Hepatocyte (in vitro differentiated cells): ENCODE measurements at regions not wholly inside any gene's neighbourhood (a gene's known extent, or its start where the extent isn't known, plus 50 kb on each side); places are given as distances from the start of the nearest gene placed in this dataset.

ENCODE experiments used
- DNase-seq: peaks from one replicate; pipeline ENCODE4 v3.0.0-alpha.2; 2016; ENCODE audit warnings: low spot score
- H2AFZ ChIP-seq: fragments of 200-600 bp; sonication (generic); 2 replicates; pipeline ENCODE4 v1.6.0; 2016; ENCODE audit warnings: antibody characterized with exemption, mild to moderate bottlenecking
- H3K27ac ChIP-seq: fragments of 200-600 bp; sonication (generic); 2 replicates; pipeline ENCODE4 v1.5.1; 2016; ENCODE audit warnings: mild to moderate bottlenecking
- H3K27me3 ChIP-seq: fragments of 200-600 bp; sonication (generic); 2 replicates; pipeline ENCODE4 v1.6.1; 2016
- H3K36me3 ChIP-seq: fragments of 200-600 bp; sonication (generic); replicated peaks from 2 replicates; pipeline ENCODE4 v1.5.1; 2016; ENCODE audit warnings: low read depth; ENCODE audit not compliant: insufficient read depth
- H3K4me1 ChIP-seq: fragments of 200-600 bp; sonication (generic); 2 replicates; pipeline ENCODE4 v1.5.1; 2016; ENCODE audit warnings: mild to moderate bottlenecking, moderate library complexity; ENCODE audit not compliant: insufficient read depth
- H3K4me2 ChIP-seq: fragments of 200-600 bp; sonication (generic); 2 replicates; pipeline ENCODE4 v1.6.0; 2016
- H3K4me3 ChIP-seq: fragments of 200-600 bp; sonication (generic); 2 replicates; pipeline ENCODE4 v1.5.1; 2016; ENCODE audit warnings: mild to moderate bottlenecking
- H3K79me2 ChIP-seq: fragments of 200-600 bp; sonication (generic); 2 replicates; pipeline ENCODE4 v1.6.0; 2017; ENCODE audit warnings: mild to moderate bottlenecking
- H3K9me2 ChIP-seq: fragments of 200-600 bp; sonication (generic); replicated peaks from 2 replicates; pipeline ENCODE4 v1.6.0; 2017; ENCODE audit warnings: mild to moderate bottlenecking; ENCODE audit not compliant: insufficient read depth
- H3K9me3 ChIP-seq: fragments of 200-600 bp; sonication (generic); 2 replicates; pipeline ENCODE4 v1.5.1; 2016; ENCODE audit warnings: low read depth, mild to moderate bottlenecking
- H4K20me1 ChIP-seq: fragments of 200-600 bp; sonication (generic); 2 replicates; pipeline ENCODE4 v1.6.0; 2016; ENCODE audit warnings: mild to moderate bottlenecking; ENCODE audit not compliant: insufficient read depth, poor library complexity, severe bottlenecking
- EZH2 ChIP-seq: fragments of 200-600 bp; sonication (generic); IDR thresholded peaks from 2 replicates; pipeline ENCODE4 v1.6.1; 2016; ENCODE audit warnings: antibody characterized with exemption, mild to moderate bottlenecking, borderline replicate concordance
- EZH2phosphoT487 ChIP-seq: fragments of 200-600 bp; sonication (generic); IDR thresholded peaks from one replicate; pipeline ENCODE4 v1.6.1; 2018; ENCODE audit warnings: antibody characterized with exemption, mild to moderate bottlenecking, low read depth, moderate library complexity; ENCODE audit not compliant: unreplicated experiment, severe bottlenecking
- WGBS: methylation state at CpG from one replicate; pipeline ENCODE4 v1.1.6; 2016; ENCODE audit warnings: low lambda C conversion rate; ENCODE audit errors: missing lambda C conversion rate; 5-methylcytosine and 5-hydroxymethylcytosine counted together
- TF ChIP-seq, protein P1 (sequence below): fragments of 200-600 bp; sonication (generic); IDR thresholded peaks from 2 replicates; pipeline ENCODE4 v1.5.1; 2016; ENCODE audit warnings: antibody characterized with exemption, mild to moderate bottlenecking; ENCODE audit not compliant: poor library complexity

DNA sequence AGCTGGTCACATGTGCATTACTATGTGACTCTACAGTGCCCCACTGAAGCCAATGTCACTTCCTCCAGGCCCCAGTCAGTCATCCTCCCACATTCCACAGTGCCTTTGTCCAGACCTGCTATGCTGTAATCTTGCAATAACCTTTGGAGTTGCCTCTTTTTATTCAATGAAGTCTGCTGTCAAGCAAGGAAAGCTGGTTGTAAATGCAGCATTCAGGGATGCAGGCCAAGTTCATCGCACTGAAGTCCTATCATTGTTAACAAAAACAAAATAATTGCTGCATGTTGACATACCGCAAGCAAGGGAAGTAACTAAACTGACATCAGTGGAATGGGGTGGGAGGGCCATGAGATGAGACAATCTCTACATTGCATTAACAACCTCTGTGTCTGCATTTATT is 131.2 kb upstream of the CDYL start:
- 73% methylated on average over 2 of the region's 2 CpGs for WGBS
- H3K27ac ChIP-seq = peak overlapping the region; percentile 73
- DNase-seq = peak; percentile 68

DNA sequence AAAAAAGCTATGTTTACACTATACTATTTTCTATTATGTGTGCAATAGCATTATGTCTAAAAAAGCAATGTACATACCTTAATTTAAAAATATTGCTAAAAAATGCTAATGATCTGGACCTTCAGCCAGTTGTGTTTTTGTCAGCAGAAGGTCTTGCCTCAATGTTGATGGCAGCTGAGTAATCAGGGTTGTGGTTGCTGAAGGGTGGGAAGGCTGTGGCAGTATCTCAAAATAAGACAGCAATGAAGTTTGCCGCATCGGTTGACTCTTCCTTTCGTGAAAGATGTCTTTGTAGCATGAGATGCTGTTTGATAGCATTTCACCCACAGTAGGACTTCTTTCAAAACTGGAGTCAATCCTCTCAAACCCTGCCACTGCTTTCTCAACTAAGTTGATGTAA is 134.7 kb upstream of the CDYL start:
- Histone ChIP-seq H3K4me2 (no peak overlapping the region), H3K36me3 (no peaks in the 10 kb centered on the region), H3K79me2 (no peaks in the 10 kb centered on the region), H2AFZ (no peak overlapping the region), H3K9me3 (no peaks in the 10 kb centered on the region), H3K27ac (no peak overlapping the region), H3K9me2 (no peaks in the 10 kb centered on the region), H3K27me3 (no peaks in the 10 kb centered on the region), H3K4me1 (peaks cover 12% of the 10 kb centered on the region), H3K4me3 (no peak overlapping the region), H4K20me1 (no peaks in the 10 kb centered on the region)
- 96% methylated on average over 3 of the region's 3 CpGs for WGBS
- DNase-seq = no peak
- TF ChIP-seq EZH2 (no peak), EZH2phosphoT487 (no peak)
- TF ChIP-seq, protein P1, sequence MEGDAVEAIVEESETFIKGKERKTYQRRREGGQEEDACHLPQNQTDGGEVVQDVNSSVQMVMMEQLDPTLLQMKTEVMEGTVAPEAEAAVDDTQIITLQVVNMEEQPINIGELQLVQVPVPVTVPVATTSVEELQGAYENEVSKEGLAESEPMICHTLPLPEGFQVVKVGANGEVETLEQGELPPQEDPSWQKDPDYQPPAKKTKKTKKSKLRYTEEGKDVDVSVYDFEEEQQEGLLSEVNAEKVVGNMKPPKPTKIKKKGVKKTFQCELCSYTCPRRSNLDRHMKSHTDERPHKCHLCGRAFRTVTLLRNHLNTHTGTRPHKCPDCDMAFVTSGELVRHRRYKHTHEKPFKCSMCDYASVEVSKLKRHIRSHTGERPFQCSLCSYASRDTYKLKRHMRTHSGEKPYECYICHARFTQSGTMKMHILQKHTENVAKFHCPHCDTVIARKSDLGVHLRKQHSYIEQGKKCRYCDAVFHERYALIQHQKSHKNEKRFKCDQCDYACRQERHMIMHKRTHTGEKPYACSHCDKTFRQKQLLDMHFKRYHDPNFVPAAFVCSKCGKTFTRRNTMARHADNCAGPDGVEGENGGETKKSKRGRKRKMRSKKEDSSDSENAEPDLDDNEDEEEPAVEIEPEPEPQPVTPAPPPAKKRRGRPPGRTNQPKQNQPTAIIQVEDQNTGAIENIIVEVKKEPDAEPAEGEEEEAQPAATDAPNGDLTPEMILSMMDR = no peak

More for the DNA sequence above, 131.2 kb upstream of the CDYL start:
- Histone ChIP-seq H3K9me2 (no peaks in the 10 kb centered on the region), H3K4me1 (peaks cover 12% of the 10 kb centered on the region), H3K9me3 (no peaks in the 10 kb centered on the region), H3K27me3 (no peaks in the 10 kb centered on the region), H4K20me1 (no peaks in the 10 kb centered on the region), H3K4me2 (no peak overlapping the region), H2AFZ (no peak overlapping the region), H3K79me2 (no peaks in the 10 kb centered on the region), H3K4me3 (no peak overlapping the region), H3K36me3 (no peaks in the 10 kb centered on the region)
- TF ChIP-seq, protein P1 = no peak
- TF ChIP-seq EZH2 = no peak

DNA sequence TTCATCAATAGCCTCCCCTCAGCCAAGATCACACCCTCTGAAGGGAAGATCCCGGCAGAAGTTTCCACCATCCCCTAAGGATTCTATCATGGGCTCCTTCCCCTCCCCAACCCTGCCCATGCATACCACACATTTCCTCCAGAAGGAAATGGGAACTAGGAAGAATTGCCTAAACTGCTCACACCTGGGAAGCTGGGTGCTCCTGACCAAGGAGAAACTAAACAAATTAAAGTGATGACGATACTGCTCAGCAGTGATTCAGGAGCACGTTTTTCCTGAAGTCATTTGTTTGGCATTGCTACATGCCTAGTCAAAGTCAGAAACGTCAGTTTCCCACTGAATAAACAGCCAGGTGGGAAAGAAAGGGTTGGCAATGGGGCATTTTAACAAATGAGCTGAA is 136.1 kb upstream of the CDYL start:
- Histone ChIP-seq H3K79me2 (no peaks in the 10 kb centered on the region), H3K27me3 (no peaks in the 10 kb centered on the region), H3K36me3 (no peaks in the 10 kb centered on the region), H4K20me1 (no peaks in the 10 kb centered on the region), H3K9me2 (no peaks in the 10 kb centered on the region), H2AFZ (no peak overlapping the region), H3K9me3 (no peaks in the 10 kb centered on the region), H3K27ac (no peak overlapping the region), H3K4me2 (no peak overlapping the region), H3K4me1 (peaks cover 6% of the 10 kb centered on the region), H3K4me3 (no peak overlapping the region)
- no peak for DNase-seq
- WGBS = 52% methylated on average over 4 of the region's 4 CpGs
- TF ChIP-seq EZH2 (no peak), EZH2phosphoT487 (no peak)
- TF ChIP-seq, protein P1 = no peak

DNA sequence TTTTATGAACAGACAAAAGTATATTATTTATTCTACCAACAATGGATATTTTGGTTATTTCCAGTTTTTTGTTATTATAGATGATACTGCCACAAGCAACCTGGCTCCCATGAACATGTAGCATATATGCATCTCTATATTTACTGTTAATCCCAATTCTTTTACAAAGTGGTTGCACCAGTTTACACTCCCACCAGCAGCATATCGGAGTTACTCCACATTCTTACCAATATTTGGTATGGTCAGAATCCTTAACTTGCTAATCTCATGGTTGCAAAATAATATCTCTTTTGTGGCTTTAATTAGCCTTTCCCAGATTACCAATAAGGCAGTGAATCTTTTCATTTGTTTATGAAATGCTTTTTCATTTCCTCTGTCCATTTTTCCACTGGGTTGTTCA is 137.6 kb upstream of the CDYL start:
- H3K27ac ChIP-seq = no peak overlapping the region
- no peaks in the 10 kb centered on the region for H3K36me3 ChIP-seq
- no peaks in the 10 kb centered on the region for H3K9me2 ChIP-seq
- H3K4me3 ChIP-seq = no peak overlapping the region
- H4K20me1 ChIP-seq = no peaks in the 10 kb centered on the region
- H3K9me3 ChIP-seq = no peaks in the 10 kb centered on the region
- no peak overlapping the region for H2AFZ ChIP-seq
- TF ChIP-seq EZH2 = no peak
- no peak for DNase-seq
- H3K27me3 ChIP-seq = no peaks in the 10 kb centered on the region
- no peaks in the 10 kb centered on the region for H3K79me2 ChIP-seq
- H3K4me2 ChIP-seq = no peak overlapping the region
- WGBS = 97% methylated on average over 1 of the region's 1 CpG
- H3K4me1 ChIP-seq = no peaks in the 10 kb centered on the region
